Thyroid gland (tissue), 4 donors: ENCODE measurements at regions not wholly inside any gene's neighbourhood (a gene's known extent, or its start where the extent isn't known, plus 50 kb on each side); places are given as distances from the start of the nearest gene placed in this dataset.

Source experiments
- DNase-seq, 2 donors: peaks; one replicate each; pipeline ENCODE4 v3.0.0-alpha.2; 2019
- H3K27ac ChIP-seq, 3 donors: fragments of 200-600 bp; sonication (generic); 1 replicate in 2 of 3; 2 replicates in 1 of 3; pipeline ENCODE4 v1.5.1; 2016 to 2019; ENCODE audit warnings: mild to moderate bottlenecking in 1 of 3, moderate library complexity in 1 of 3
- H3K27me3 ChIP-seq: fragments of 200-600 bp; sonication (generic); one replicate; pipeline ENCODE4 v1.5.1; 2019
- H3K36me3 ChIP-seq, 2 donors: fragments of 200-600 bp; sonication (generic); one replicate each; pipeline ENCODE4 v1.5.1; 2016 to 2019
- H3K4me1 ChIP-seq, 2 donors: fragments of 200-600 bp; sonication (generic); one replicate each; pipeline ENCODE4 v1.5.1; 2017 to 2019
- H3K4me3 ChIP-seq, 3 donors: fragments of 200-600 bp; sonication (generic); replicated peaks in 1 of 3; 1 replicate in 2 of 3; 2 replicates in 1 of 3; pipeline ENCODE4 v1.5.1; 2016; ENCODE audit warnings: mild to moderate bottlenecking in 1 of 3
- H3K9me3 ChIP-seq: fragments of 200-600 bp; sonication (generic); one replicate; pipeline ENCODE4 v1.5.1; 2017
- CTCF ChIP-seq, 6 experiments: fragments of 200-600 bp in 3 of 6; fragments of 450-650 bp in 3 of 6; sonication (generic) in 3 of 6; IDR thresholded peaks; one replicate each; pipeline ENCODE4 v1.5.1; 2016 to 2019; ENCODE audit warnings: antibody characterized with exemption in 6 of 6, mild to moderate bottlenecking in 2 of 6, inconsistent platforms in 1 of 6, moderate library complexity in 1 of 6
- POLR2A ChIP-seq, 2 donors: fragments of 450-650 bp; IDR thresholded peaks; one replicate each; pipeline ENCODE4 v1.6.1; 2017; ENCODE audit warnings: antibody characterized with exemption in 2 of 2, mild to moderate bottlenecking in 2 of 2, moderate library complexity in 1 of 2
- WGBS, 2 donors: methylation state at CpG; one replicate each; pipeline ENCODE4 v1.1.5; 2017; 5-methylcytosine and 5-hydroxymethylcytosine counted together
- intact Hi-C: fragments of 100-400 bp; cut with DNase I; formaldehyde crosslinking; loops from one replicate; pipeline ENCODE4 v1.15.1; 2023

- Histone ChIP-seq H3K4me1 (no peaks in the 10 kb centered on the region), H3K4me3 (no peak overlapping the region), H3K27ac (no peak overlapping the region), H3K9me3 (no peaks in the 10 kb centered on the region), H3K27me3 (no peaks in the 10 kb centered on the region), H3K36me3 (no peaks in the 10 kb centered on the region)
- WGBS, 2 donors: 67 to 83% methylated on average over 3 of the region's 3 CpGs
- TF ChIP-seq CTCF (IDR thresholded peaks at IDR 0.05) (no peak), POLR2A (IDR thresholded peaks at IDR 0.05) (no peak)
- DNase-seq: no peak
- intact Hi-C loops: no loop called here
Measured at GRCh38 chr6:85771925-85772430, 129.3 kb upstream of the SYNCRIP start.

- no peak for TF ChIP-seq POLR2A (IDR thresholded peaks at IDR 0.05)
- no peak for TF ChIP-seq CTCF (IDR thresholded peaks at IDR 0.05)
- intact Hi-C loops: no loop called here
- H3K36me3 ChIP-seq: no peaks in the 10 kb centered on the region
- no peaks in the 10 kb centered on the region for H3K27me3 ChIP-seq
- H3K27ac ChIP-seq: no peak overlapping the region
- no peak for DNase-seq
- no peaks in the 10 kb centered on the region for H3K9me3 ChIP-seq
- no peak overlapping the region for H3K4me3 ChIP-seq
- H3K4me1 ChIP-seq: no peaks in the 10 kb centered on the region
- 76 to 83% methylated on average over 2 of the region's 2 CpGs for WGBS, 2 donors
Measured at GRCh38 chr6:85771455-85771854, 128.8 kb upstream of the SYNCRIP start.

GRCh38 chr6:85764844-85765243, 122.2 kb upstream of the SYNCRIP start:
- no peaks in the 10 kb centered on the region for H3K9me3 ChIP-seq
- no peak for DNase-seq
- H3K4me3 ChIP-seq: no peak overlapping the region
- intact Hi-C loops: no loop called here
- no peaks in the 10 kb centered on the region for H3K4me1 ChIP-seq
- H3K36me3 ChIP-seq: no peaks in the 10 kb centered on the region
- TF ChIP-seq POLR2A (IDR thresholded peaks at IDR 0.05) (no peak), CTCF (IDR thresholded peaks at IDR 0.05) (no peak)
- H3K27me3 ChIP-seq: no peaks in the 10 kb centered on the region
- H3K27ac ChIP-seq: no peak overlapping the region
- WGBS, 2 donors: 80 to 81% methylated on average over 3 of the region's 3 CpGs

- no peaks in the 10 kb centered on the region for H3K36me3 ChIP-seq
- H3K4me3 ChIP-seq: no peak overlapping the region
- H3K9me3 ChIP-seq: no peaks in the 10 kb centered on the region
- no peak overlapping the region for H3K27ac ChIP-seq
- no peaks in the 10 kb centered on the region for H3K27me3 ChIP-seq
- TF ChIP-seq CTCF (IDR thresholded peaks at IDR 0.05) (peak in 5 of 6 experiments; percentile 9 to 68 (median 53)), POLR2A (IDR thresholded peaks at IDR 0.05) (no peak)
- no peak for DNase-seq
- peaks cover 0 to 6% of the 10 kb centered on the region in 2 donors for H3K4me1 ChIP-seq
- intact Hi-C loops: no loop called here
Measured at GRCh38 chr6:85756982-85757381, 114.3 kb upstream of the SYNCRIP start.

GRCh38 chr6:85754894-85755293, 112.2 kb upstream of the SYNCRIP start:
- Histone ChIP-seq H3K36me3 (no peaks in the 10 kb centered on the region), H3K4me1 (peaks cover 10 to 13% of the 10 kb centered on the region in 2 donors), H3K9me3 (no peaks in the 10 kb centered on the region), H3K4me3 (no peak overlapping the region), H3K27ac (no peak overlapping the region), H3K27me3 (no peaks in the 10 kb centered on the region)
- DNase-seq: no peak
- TF ChIP-seq CTCF (IDR thresholded peaks at IDR 0.05) (no peak), POLR2A (IDR thresholded peaks at IDR 0.05) (no peak)
- intact Hi-C loops: no loop called here
- WGBS, 2 donors: 47 to 56% methylated on average over 2 of the region's 2 CpGs
